DMS153 treated with DMSO at 0.1 percent for 48 hours (cell line): ENCODE measurements at regions not wholly inside any gene's neighbourhood (a gene's known extent, or its start where the extent isn't known, plus 50 kb on each side); places are given as distances from the start of the nearest gene placed in this dataset.
"Not testable (repeated sequence)": the region's sequence is repeated elsewhere in the genome, so short reads cannot be mapped to it uniquely, and the experiment has no call there.

Experiments
- DNase-seq: peaks from one replicate; lab custom pipeline; 2025; ENCODE audit not compliant: unreplicated experiment; lab: John Stamatoyannopoulos, UW

- DNase-seq = no peak
Measured at GRCh38 chr9:26789959-26790358, 102.6 kb downstream of the CAAP1 start.

- no peak for DNase-seq
Measured at GRCh38 chr9:26786564-26786963, 106.0 kb downstream of the CAAP1 start.

- no peak for DNase-seq
Measured at GRCh38 chr9:26782899-26783298, 109.7 kb downstream of the CAAP1 start.

GRCh38 chr9:26781906-26782305, 110.7 kb downstream of the CAAP1 start:
- no peak for DNase-seq

- DNase-seq = not testable (repeated sequence)
Measured at GRCh38 chr9:26780307-26780706, 112.3 kb downstream of the CAAP1 start.

- no peak for DNase-seq
Measured at GRCh38 chr9:26779062-26779461, 113.5 kb downstream of the CAAP1 start.

GRCh38 chr9:26775391-26775790, 117.2 kb downstream of the CAAP1 start:
- DNase-seq = no peak

- no peak for DNase-seq
Measured at GRCh38 chr9:26773056-26773455, 119.5 kb downstream of the CAAP1 start.

- no peak for DNase-seq
Measured at GRCh38 chr9:26770821-26771220, 121.8 kb downstream of the CAAP1 start.

- DNase-seq = no peak
Measured at GRCh38 chr9:26768145-26768544, 124.5 kb downstream of the CAAP1 start.

GRCh38 chr9:26760675-26761074, 131.9 kb downstream of the CAAP1 start:
- no peak for DNase-seq

- no peak for DNase-seq
Measured at GRCh38 chr9:26758655-26759054, 133.9 kb downstream of the CAAP1 start.

- no peak for DNase-seq
Measured at GRCh38 chr9:26756881-26757280, 135.7 kb downstream of the CAAP1 start.

- DNase-seq = no peak
Measured at GRCh38 chr9:26755476-26755875, 137.1 kb downstream of the CAAP1 start.

- no peak for DNase-seq
Measured at GRCh38 chr9:26754509-26755164, 138.0 kb downstream of the CAAP1 start.

GRCh38 chr9:26753971-26754370, 138.6 kb downstream of the CAAP1 start:
- DNase-seq = no peak

- DNase-seq = no peak
Measured at GRCh38 chr9:26750162-26750561, 142.4 kb downstream of the CAAP1 start.

GRCh38 chr9:26748449-26749058, 144.0 kb downstream of the CAAP1 start:
- no peak for DNase-seq

- DNase-seq = no peak
Measured at GRCh38 chr9:26747611-26748010, 145.0 kb downstream of the CAAP1 start.

- DNase-seq = no peak
Measured at GRCh38 chr9:26746357-26747072, 146.1 kb downstream of the CAAP1 start.

GRCh38 chr9:26745111-26745510, 147.5 kb downstream of the CAAP1 start:
- no peak for DNase-seq

- no peak for DNase-seq
Measured at GRCh38 chr9:26744191-26744965, 148.2 kb downstream of the CAAP1 start.
